HEK293 (cell line): ENCODE measurements at regions not wholly inside any gene's neighbourhood (a gene's known extent, or its start where the extent isn't known, plus 50 kb on each side); places are given as distances from the start of the nearest gene placed in this dataset.

Experiments
- CTCF ChIA-PET: fragments of 350-600 bp; formaldehyde crosslinking; extraction: SDS; loops from one replicate; lab custom pipeline; 2021; ENCODE audit warnings: antibody characterized with exemption; lab: Yijun Ruan, JAX
- POLR2A ChIA-PET: fragments of 300-600 bp; formaldehyde crosslinking; extraction: SDS; loops from one replicate; lab custom pipeline; 2020; ENCODE audit warnings: antibody characterized with exemption, inconsistent platforms; lab: Yijun Ruan, JAX
- H3K27ac ChIP-seq: fragments of 200-500 bp; sonication (Bioruptor generic); 2 replicates; pipeline ENCODE4 v1.5.1; 2014; ENCODE audit warnings: low read depth, low read length, control low read depth, inconsistent platforms; ENCODE audit errors: extremely low read depth
- H3K36me3 ChIP-seq, 2 experiments: fragments of 200-500 bp in 1 of 2; sonication (Bioruptor generic) in 1 of 2; 1 replicate in 1 of 2; 2 replicates in 1 of 2; pipeline ENCODE4 v1.5.1; 2014 to 2017; ENCODE audit warnings: inconsistent platforms in 2 of 2, low read length in 2 of 2; ENCODE audit not compliant: control insufficient read depth in 2 of 2, insufficient read depth in 1 of 2
- H3K4me1 ChIP-seq: fragments of 200-500 bp; sonication (Bioruptor generic); 2 replicates; pipeline ENCODE4 v1.5.1; 2014; ENCODE audit warnings: mild to moderate bottlenecking, low read length, inconsistent platforms; ENCODE audit not compliant: control insufficient read depth, insufficient read depth
- H3K4me3 ChIP-seq: 2 replicates; pipeline ENCODE4 v1.5.1; 2011; ENCODE audit warnings: low read depth, mild to moderate bottlenecking, control low read depth, low read length, moderate library complexity
- H3K9me3 ChIP-seq: fragments of 200-500 bp; sonication (Bioruptor generic); 2 replicates; pipeline ENCODE4 v1.5.1; 2014; ENCODE audit warnings: low read depth, low read length, inconsistent platforms; ENCODE audit not compliant: control insufficient read depth, insufficient read depth
- BCL11A ChIP-seq: fragments of 450-650 bp; formaldehyde crosslinking; IDR thresholded peaks from 2 replicates; pipeline ENCODE4 v1.5.1; 2016; ENCODE audit warnings: low read depth, missing biosample characterization, missing genetic modification characterization
- BCL11B ChIP-seq: fragments of 450-650 bp; formaldehyde crosslinking; IDR thresholded peaks from 2 replicates; pipeline ENCODE4 v1.5.1; 2016; ENCODE audit warnings: low read depth, missing biosample characterization, missing genetic modification characterization
- HOXA7 ChIP-seq: sonication (generic); formaldehyde crosslinking; IDR thresholded peaks from 2 replicates; pipeline ENCODE4 v1.8.1; 2022; ENCODE audit warnings: missing genetic modification reagents, borderline replicate concordance
- KLF1 ChIP-seq: fragments of 450-650 bp; formaldehyde crosslinking; IDR thresholded peaks from 2 replicates; pipeline ENCODE4 v1.5.1; 2016; ENCODE audit warnings: missing biosample characterization, missing genetic modification characterization
- OSR2 ChIP-seq: fragments of 450-650 bp; formaldehyde crosslinking; IDR thresholded peaks from 2 replicates; pipeline ENCODE4 v1.5.1; 2016; ENCODE audit warnings: missing biosample characterization, missing genetic modification characterization
- SP2 ChIP-seq: fragments of 450-650 bp; formaldehyde crosslinking; IDR thresholded peaks from 2 replicates; pipeline ENCODE4 v1.5.1; 2016; ENCODE audit warnings: missing biosample characterization, missing genetic modification characterization
- TCF7L2 ChIP-seq: IDR thresholded peaks from 2 replicates; pipeline ENCODE4 v1.6.1; 2011; ENCODE audit warnings: low read depth, mild to moderate bottlenecking, inconsistent platforms, low read length, moderate library complexity, borderline replicate concordance
- ZBTB8A ChIP-seq: fragments of 450-650 bp; formaldehyde crosslinking; IDR thresholded peaks from 2 replicates; pipeline ENCODE4 v1.5.1; 2016; ENCODE audit warnings: missing biosample characterization, missing genetic modification characterization
- ZFP37 ChIP-seq: fragments of 450-650 bp; formaldehyde crosslinking; IDR thresholded peaks from 2 replicates; pipeline ENCODE4 v1.5.1; 2016; ENCODE audit warnings: missing biosample characterization, missing genetic modification characterization
- ZNF121 ChIP-seq: fragments of 450-650 bp; formaldehyde crosslinking; IDR thresholded peaks from 2 replicates; pipeline ENCODE4 v1.5.1; 2016; ENCODE audit warnings: missing biosample characterization, missing genetic modification characterization
- ZNF202 ChIP-seq: fragments of 450-650 bp; formaldehyde crosslinking; IDR thresholded peaks from 2 replicates; pipeline ENCODE4 v1.5.1; 2016; ENCODE audit warnings: missing biosample characterization, missing genetic modification characterization, borderline replicate concordance
- ZNF239 ChIP-seq: fragments of 450-650 bp; formaldehyde crosslinking; IDR thresholded peaks from 2 replicates; pipeline ENCODE4 v1.5.1; 2016; ENCODE audit warnings: missing biosample characterization, missing genetic modification characterization
- ZNF248 ChIP-seq: fragments of 450-650 bp; formaldehyde crosslinking; IDR thresholded peaks from 2 replicates; pipeline ENCODE4 v1.5.1; 2017; ENCODE audit warnings: missing biosample characterization, missing genetic modification characterization
- ZNF324 ChIP-seq: fragments of 450-650 bp; formaldehyde crosslinking; IDR thresholded peaks from 2 replicates; pipeline ENCODE4 v1.5.1; 2016; ENCODE audit warnings: missing biosample characterization, missing genetic modification characterization
- ZNF335 ChIP-seq: fragments of 450-650 bp; formaldehyde crosslinking; conservative IDR thresholded peaks from 2 replicates; pipeline ENCODE4 v1.5.1; 2016; ENCODE audit warnings: missing biosample characterization, missing genetic modification characterization
- ZNF341 ChIP-seq: fragments of 450-650 bp; formaldehyde crosslinking; IDR thresholded peaks from 2 replicates; pipeline ENCODE4; 2016; ENCODE audit warnings: low read depth, missing biosample characterization, missing genetic modification characterization
- ZNF37A ChIP-seq: fragments of 450-650 bp; IDR thresholded peaks from 2 replicates; pipeline ENCODE4 v1.5.1; 2018; ENCODE audit warnings: missing biosample characterization, missing genetic modification characterization
- ZNF391 ChIP-seq: fragments of 450-650 bp; formaldehyde crosslinking; IDR thresholded peaks from 2 replicates; pipeline ENCODE4 v1.5.1; 2016; ENCODE audit warnings: low read depth, missing biosample characterization, missing genetic modification characterization, borderline replicate concordance
- ZNF423 ChIP-seq: fragments of 450-650 bp; formaldehyde crosslinking; IDR thresholded peaks from 2 replicates; pipeline ENCODE4 v1.5.1; 2016; ENCODE audit warnings: missing biosample characterization, missing genetic modification characterization
- ZNF433 ChIP-seq: fragments of 450-650 bp; formaldehyde crosslinking; IDR thresholded peaks from 2 replicates; pipeline ENCODE4 v1.5.1; 2016; ENCODE audit warnings: missing biosample characterization, missing genetic modification characterization, low read depth
- ZNF473 ChIP-seq: fragments of 450-650 bp; formaldehyde crosslinking; IDR thresholded peaks from 2 replicates; pipeline ENCODE4 v1.5.1; 2017; ENCODE audit warnings: missing biosample characterization, missing genetic modification characterization
- ZNF530 ChIP-seq: fragments of 450-650 bp; formaldehyde crosslinking; IDR thresholded peaks from 2 replicates; pipeline ENCODE4 v1.5.1; 2016; ENCODE audit warnings: low read depth, missing biosample characterization, missing genetic modification characterization
- ZNF571 ChIP-seq: fragments of 450-650 bp; formaldehyde crosslinking; IDR thresholded peaks from 2 replicates; pipeline ENCODE4 v1.5.0; 2017; ENCODE audit warnings: missing biosample characterization, missing genetic modification characterization
- ZNF585B ChIP-seq: fragments of 450-650 bp; formaldehyde crosslinking; IDR thresholded peaks from 2 replicates; pipeline ENCODE4 v1.5.1; 2016; ENCODE audit warnings: missing biosample characterization, missing genetic modification characterization
- ZNF596 ChIP-seq: fragments of 450-650 bp; IDR thresholded peaks from 2 replicates; pipeline ENCODE4 v1.5.0; 2018; ENCODE audit warnings: missing biosample characterization, mild to moderate bottlenecking, missing genetic modification characterization, moderate library complexity
- ZNF600 ChIP-seq: fragments of 450-650 bp; formaldehyde crosslinking; IDR thresholded peaks from 2 replicates; pipeline ENCODE4 v1.5.1; 2016; ENCODE audit warnings: missing biosample characterization, missing genetic modification characterization
- ZNF629 ChIP-seq: fragments of 450-650 bp; formaldehyde crosslinking; IDR thresholded peaks from 2 replicates; pipeline ENCODE4 v1.5.1; 2017; ENCODE audit warnings: missing biosample characterization, missing genetic modification characterization
- ZNF654 ChIP-seq: fragments of 450-650 bp; formaldehyde crosslinking; IDR thresholded peaks from 2 replicates; pipeline ENCODE4 v1.5.1; 2016; ENCODE audit warnings: low read depth, missing biosample characterization, missing genetic modification characterization
- ZNF660 ChIP-seq: fragments of 450-650 bp; IDR thresholded peaks from 2 replicates; pipeline ENCODE4 v1.5.1; 2018; ENCODE audit warnings: missing biosample characterization, mild to moderate bottlenecking, missing genetic modification characterization
- ZSCAN4 ChIP-seq: fragments of 450-650 bp; formaldehyde crosslinking; IDR thresholded peaks from 2 replicates; pipeline ENCODE4 v1.5.1; 2017; ENCODE audit warnings: missing biosample characterization, missing genetic modification characterization
- TF ChIP-seq, protein P1 (sequence below): fragments of 450-650 bp; formaldehyde crosslinking; IDR thresholded peaks from 2 replicates; pipeline ENCODE4 v1.5.1; 2016; ENCODE audit warnings: missing biosample characterization, missing genetic modification characterization
- TF ChIP-seq, protein P2 (sequence below): fragments of 450-650 bp; formaldehyde crosslinking; IDR thresholded peaks from 2 replicates; pipeline ENCODE4 v1.5.1; 2016; ENCODE audit warnings: missing biosample characterization, missing genetic modification characterization, borderline replicate concordance

GRCh38 chr2:71974846-71975245, 172.8 kb downstream of the CYP26B1 start:
- Histone ChIP-seq H3K4me3 (no peak overlapping the region), H3K27ac (no peak overlapping the region), H3K9me3 (no peaks in the 10 kb centered on the region), H3K36me3 (no peaks in the 10 kb centered on the region), H3K4me1 (no peaks in the 10 kb centered on the region)
- ChIA-PET POLR2A (no interaction called here), CTCF (interaction anchor here (1.2 to 1.4 kb wide), 2 partner anchors 20 to 51 kb away, joined by 5 read pairs; no protein-coding TSS in a partner anchor)
- no peak for TF ChIP-seq BCL11A (tag by site-specific recombination)
- no peak for TF ChIP-seq ZNF596 (tag by site-specific recombination)
- TF ChIP-seq ZNF571, result no peak
- no peak for TF ChIP-seq ZNF335 (tag by site-specific recombination)
- TF ChIP-seq ZNF202 (tag by site-specific recombination), result no peak
- TF ChIP-seq HOXA7, result no peak
- TF ChIP-seq ZNF660 (tag by site-specific recombination), result no peak
- TF ChIP-seq ZNF530 (tag by site-specific recombination), result no peak
- TF ChIP-seq ZNF37A (tag by site-specific recombination), result no peak
- no peak for TF ChIP-seq ZNF391
- TF ChIP-seq SP2 (tag by site-specific recombination), result no peak
- no peak for TF ChIP-seq ZNF341 (tag by site-specific recombination)
- no peak for TF ChIP-seq ZNF654 (tag by site-specific recombination)
- no peak for TF ChIP-seq ZNF433 (tag by site-specific recombination)
- no peak for TF ChIP-seq ZNF121 (tag by site-specific recombination)
- TF ChIP-seq ZSCAN4, result no peak
- TF ChIP-seq BCL11B (tag by site-specific recombination), result no peak
- no peak for TF ChIP-seq ZNF423 (tag by site-specific recombination)
- no peak for TF ChIP-seq ZFP37 (tag by site-specific recombination)

DNA sequence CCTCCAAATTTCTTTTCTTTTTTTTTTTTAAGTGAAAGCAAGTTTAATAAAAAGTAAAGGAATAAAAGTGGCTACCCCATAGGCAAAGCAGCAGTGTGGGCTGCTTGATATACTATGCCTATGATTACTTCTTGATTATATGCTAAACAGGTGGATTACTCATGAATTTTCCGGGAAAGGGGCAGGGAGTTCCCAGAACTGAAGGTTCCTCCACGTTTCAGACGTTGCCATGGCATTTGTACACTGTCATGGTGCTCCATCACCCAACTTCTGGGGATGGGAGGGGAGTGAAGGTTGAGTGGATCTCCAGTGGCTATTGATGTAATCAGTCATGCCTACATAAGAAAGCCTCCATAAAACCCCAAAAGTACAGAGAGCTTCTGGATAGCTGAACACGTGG, 176.2 kb downstream of the CYP26B1 start:
- Histone ChIP-seq H3K9me3 (no peaks in the 10 kb centered on the region), H3K4me3 (no peak overlapping the region), H3K36me3 (no peaks in the 10 kb centered on the region), H3K4me1 (no peaks in the 10 kb centered on the region), H3K27ac (no peak overlapping the region)
- TF ChIP-seq ZNF248 (tag by site-specific recombination) (no peak), ZNF600 (tag by site-specific recombination) (no peak), ZNF585B (tag by site-specific recombination) (no peak), ZNF473 (tag by site-specific recombination) (no peak), TCF7L2 (no peak), KLF1 (tag by site-specific recombination) (no peak), OSR2 (tag by site-specific recombination) (no peak), ZNF324 (tag by site-specific recombination) (no peak), ZBTB8A (tag by site-specific recombination) (no peak), ZNF239 (tag by site-specific recombination) (no peak), ZNF629 (tag by site-specific recombination) (no peak), BCL11B (tag by site-specific recombination) (no peak)
- TF ChIP-seq, protein P1, sequence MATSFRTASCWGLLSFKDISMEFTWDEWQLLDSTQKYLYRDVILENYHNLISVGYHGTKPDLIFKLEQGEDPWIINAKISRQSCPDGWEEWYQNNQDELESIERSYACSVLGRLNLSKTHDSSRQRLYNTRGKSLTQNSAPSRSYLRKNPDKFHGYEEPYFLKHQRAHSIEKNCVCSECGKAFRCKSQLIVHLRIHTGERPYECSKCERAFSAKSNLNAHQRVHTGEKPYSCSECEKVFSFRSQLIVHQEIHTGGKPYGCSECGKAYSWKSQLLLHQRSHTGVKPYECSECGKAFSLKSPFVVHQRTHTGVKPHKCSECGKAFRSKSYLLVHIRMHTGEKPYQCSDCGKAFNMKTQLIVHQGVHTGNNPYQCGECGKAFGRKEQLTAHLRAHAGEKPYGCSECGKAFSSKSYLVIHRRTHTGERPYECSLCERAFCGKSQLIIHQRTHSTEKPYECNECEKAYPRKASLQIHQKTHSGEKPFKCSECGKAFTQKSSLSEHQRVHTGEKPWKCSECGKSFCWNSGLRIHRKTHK (tag by site-specific recombination), result no peak
- TF ChIP-seq, protein P2, sequence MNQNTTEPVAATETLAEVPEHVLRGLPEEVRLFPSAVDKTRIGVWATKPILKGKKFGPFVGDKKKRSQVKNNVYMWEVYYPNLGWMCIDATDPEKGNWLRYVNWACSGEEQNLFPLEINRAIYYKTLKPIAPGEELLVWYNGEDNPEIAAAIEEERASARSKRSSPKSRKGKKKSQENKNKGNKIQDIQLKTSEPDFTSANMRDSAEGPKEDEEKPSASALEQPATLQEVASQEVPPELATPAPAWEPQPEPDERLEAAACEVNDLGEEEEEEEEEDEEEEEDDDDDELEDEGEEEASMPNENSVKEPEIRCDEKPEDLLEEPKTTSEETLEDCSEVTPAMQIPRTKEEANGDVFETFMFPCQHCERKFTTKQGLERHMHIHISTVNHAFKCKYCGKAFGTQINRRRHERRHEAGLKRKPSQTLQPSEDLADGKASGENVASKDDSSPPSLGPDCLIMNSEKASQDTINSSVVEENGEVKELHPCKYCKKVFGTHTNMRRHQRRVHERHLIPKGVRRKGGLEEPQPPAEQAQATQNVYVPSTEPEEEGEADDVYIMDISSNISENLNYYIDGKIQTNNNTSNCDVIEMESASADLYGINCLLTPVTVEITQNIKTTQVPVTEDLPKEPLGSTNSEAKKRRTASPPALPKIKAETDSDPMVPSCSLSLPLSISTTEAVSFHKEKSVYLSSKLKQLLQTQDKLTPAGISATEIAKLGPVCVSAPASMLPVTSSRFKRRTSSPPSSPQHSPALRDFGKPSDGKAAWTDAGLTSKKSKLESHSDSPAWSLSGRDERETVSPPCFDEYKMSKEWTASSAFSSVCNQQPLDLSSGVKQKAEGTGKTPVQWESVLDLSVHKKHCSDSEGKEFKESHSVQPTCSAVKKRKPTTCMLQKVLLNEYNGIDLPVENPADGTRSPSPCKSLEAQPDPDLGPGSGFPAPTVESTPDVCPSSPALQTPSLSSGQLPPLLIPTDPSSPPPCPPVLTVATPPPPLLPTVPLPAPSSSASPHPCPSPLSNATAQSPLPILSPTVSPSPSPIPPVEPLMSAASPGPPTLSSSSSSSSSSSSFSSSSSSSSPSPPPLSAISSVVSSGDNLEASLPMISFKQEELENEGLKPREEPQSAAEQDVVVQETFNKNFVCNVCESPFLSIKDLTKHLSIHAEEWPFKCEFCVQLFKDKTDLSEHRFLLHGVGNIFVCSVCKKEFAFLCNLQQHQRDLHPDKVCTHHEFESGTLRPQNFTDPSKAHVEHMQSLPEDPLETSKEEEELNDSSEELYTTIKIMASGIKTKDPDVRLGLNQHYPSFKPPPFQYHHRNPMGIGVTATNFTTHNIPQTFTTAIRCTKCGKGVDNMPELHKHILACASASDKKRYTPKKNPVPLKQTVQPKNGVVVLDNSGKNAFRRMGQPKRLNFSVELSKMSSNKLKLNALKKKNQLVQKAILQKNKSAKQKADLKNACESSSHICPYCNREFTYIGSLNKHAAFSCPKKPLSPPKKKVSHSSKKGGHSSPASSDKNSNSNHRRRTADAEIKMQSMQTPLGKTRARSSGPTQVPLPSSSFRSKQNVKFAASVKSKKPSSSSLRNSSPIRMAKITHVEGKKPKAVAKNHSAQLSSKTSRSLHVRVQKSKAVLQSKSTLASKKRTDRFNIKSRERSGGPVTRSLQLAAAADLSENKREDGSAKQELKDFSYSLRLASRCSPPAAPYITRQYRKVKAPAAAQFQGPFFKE (tag by site-specific recombination), result no peak
- ChIA-PET CTCF (no interaction called here), POLR2A (no interaction called here)
